A673 (cell line): ENCODE measurements at regions not wholly inside any gene's neighbourhood (a gene's known extent, or its start where the extent isn't known, plus 50 kb on each side); places are given as distances from the start of the nearest gene placed in this dataset.

Experiments
- BruUV-seq: library from RNA; stranded (reverse); fragments of 400-500 nt; replicated peaks from 2 replicates; lab custom pipeline; 2021; lab: Mats Ljungman, UMichigan
- CTCF ChIA-PET: fragments of 300-600 bp; sonication (Branson Sonifier 250); formaldehyde crosslinking; loops from one replicate; lab custom pipeline; 2022; ENCODE audit warnings: antibody characterized with exemption; lab: Charles Lee
- POLR2A ChIA-PET: fragments of 300-600 bp; sonication (Branson Sonifier 250); formaldehyde crosslinking; loops from one replicate; lab custom pipeline; 2022; ENCODE audit warnings: antibody characterized with exemption; ENCODE audit not compliant: low non-redundant PET; lab: Charles Lee
- DNase-seq: peaks from one replicate; pipeline ENCODE4 v3.0.0-alpha.2; 2015; ENCODE audit warnings: low spot score
- H3K27ac ChIP-seq: fragments of 200-600 bp; sonication (generic); 2 replicates; pipeline ENCODE4 v1.5.1; 2016; ENCODE audit warnings: mixed run types, low read depth, mild to moderate bottlenecking, mixed read lengths, antibody characterized with exemption, low read length; ENCODE audit not compliant: poor library complexity, severe bottlenecking
- H3K27me3 ChIP-seq: fragments of 200-600 bp; sonication (generic); replicated peaks from 2 replicates; pipeline ENCODE4 v1.6.1; 2017; ENCODE audit warnings: mixed run types, low read depth, mild to moderate bottlenecking, mixed read lengths, antibody characterized with exemption, low read length; ENCODE audit not compliant: insufficient read depth, poor library complexity
- H3K36me3 ChIP-seq: fragments of 200-600 bp; sonication (generic); 2 replicates; pipeline ENCODE4 v1.6.1; 2016; ENCODE audit warnings: mixed run types, mild to moderate bottlenecking, mixed read lengths, antibody characterized with exemption, low read length; ENCODE audit not compliant: insufficient read depth, poor library complexity, severe bottlenecking
- H3K4me1 ChIP-seq: fragments of 200-600 bp; sonication (generic); 2 replicates; pipeline ENCODE4 v1.6.1; 2017; ENCODE audit warnings: mixed run types, mild to moderate bottlenecking, mixed read lengths, antibody characterized with exemption, low read length; ENCODE audit not compliant: insufficient read depth, poor library complexity, severe bottlenecking
- H3K4me3 ChIP-seq: fragments of 200-600 bp; sonication (generic); 2 replicates; pipeline ENCODE4 v1.5.1; 2016; ENCODE audit warnings: low read depth, mixed run types, mild to moderate bottlenecking, mixed read lengths, low read length; ENCODE audit not compliant: poor library complexity, severe bottlenecking
- H3K9me3 ChIP-seq: fragments of 200-600 bp; sonication (generic); 2 replicates; pipeline ENCODE4 v1.6.1; 2016; ENCODE audit warnings: mixed run types, low read depth, mild to moderate bottlenecking, mixed read lengths, antibody characterized with exemption, low read length; ENCODE audit not compliant: poor library complexity, severe bottlenecking
- EZH2 ChIP-seq: fragments of 200-600 bp; sonication (generic); IDR thresholded peaks from 2 replicates; pipeline ENCODE4 v1.6.1; 2017; ENCODE audit warnings: borderline replicate concordance, low read depth, mild to moderate bottlenecking, mixed read lengths, antibody characterized with exemption, low read length; ENCODE audit not compliant: poor library complexity, severe bottlenecking
- intact Hi-C: fragments of 100-400 bp; cut with micrococcal nuclease; formaldehyde crosslinking; loops from one replicate; pipeline ENCODE4 v1.10.0; 2022; ENCODE audit not compliant: unreplicated experiment
- TF ChIP-seq, protein P1 (sequence below): fragments of 300-800, 200-600 bp; sonication (generic); conservative IDR thresholded peaks from 2 replicates; pipeline ENCODE4 v1.5.1; 2017; ENCODE audit warnings: low read depth, mild to moderate bottlenecking, antibody characterized with exemption, low read length, moderate library complexity, mixed read lengths

GRCh38 chr10:8334631-8335030 lies 280.1 kb downstream of the GATA3 start:
- Histone ChIP-seq H3K4me1 (no peaks in the 10 kb centered on the region), H3K36me3 (no peaks in the 10 kb centered on the region), H3K27me3 (peaks cover 3% of the 10 kb centered on the region), H3K9me3 (no peaks in the 10 kb centered on the region), H3K4me3 (no peak overlapping the region), H3K27ac (no peak overlapping the region)
- DNase-seq, result no peak
- POLR2A ChIA-PET, result no interaction called here
- intact Hi-C loops, result no loop called here
- CTCF ChIA-PET, result no interaction called here
- no TSS peak for BruUV-seq
- TF ChIP-seq, protein P1, sequence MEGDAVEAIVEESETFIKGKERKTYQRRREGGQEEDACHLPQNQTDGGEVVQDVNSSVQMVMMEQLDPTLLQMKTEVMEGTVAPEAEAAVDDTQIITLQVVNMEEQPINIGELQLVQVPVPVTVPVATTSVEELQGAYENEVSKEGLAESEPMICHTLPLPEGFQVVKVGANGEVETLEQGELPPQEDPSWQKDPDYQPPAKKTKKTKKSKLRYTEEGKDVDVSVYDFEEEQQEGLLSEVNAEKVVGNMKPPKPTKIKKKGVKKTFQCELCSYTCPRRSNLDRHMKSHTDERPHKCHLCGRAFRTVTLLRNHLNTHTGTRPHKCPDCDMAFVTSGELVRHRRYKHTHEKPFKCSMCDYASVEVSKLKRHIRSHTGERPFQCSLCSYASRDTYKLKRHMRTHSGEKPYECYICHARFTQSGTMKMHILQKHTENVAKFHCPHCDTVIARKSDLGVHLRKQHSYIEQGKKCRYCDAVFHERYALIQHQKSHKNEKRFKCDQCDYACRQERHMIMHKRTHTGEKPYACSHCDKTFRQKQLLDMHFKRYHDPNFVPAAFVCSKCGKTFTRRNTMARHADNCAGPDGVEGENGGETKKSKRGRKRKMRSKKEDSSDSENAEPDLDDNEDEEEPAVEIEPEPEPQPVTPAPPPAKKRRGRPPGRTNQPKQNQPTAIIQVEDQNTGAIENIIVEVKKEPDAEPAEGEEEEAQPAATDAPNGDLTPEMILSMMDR, result no peak
- TF ChIP-seq EZH2, result no peak

DNA sequence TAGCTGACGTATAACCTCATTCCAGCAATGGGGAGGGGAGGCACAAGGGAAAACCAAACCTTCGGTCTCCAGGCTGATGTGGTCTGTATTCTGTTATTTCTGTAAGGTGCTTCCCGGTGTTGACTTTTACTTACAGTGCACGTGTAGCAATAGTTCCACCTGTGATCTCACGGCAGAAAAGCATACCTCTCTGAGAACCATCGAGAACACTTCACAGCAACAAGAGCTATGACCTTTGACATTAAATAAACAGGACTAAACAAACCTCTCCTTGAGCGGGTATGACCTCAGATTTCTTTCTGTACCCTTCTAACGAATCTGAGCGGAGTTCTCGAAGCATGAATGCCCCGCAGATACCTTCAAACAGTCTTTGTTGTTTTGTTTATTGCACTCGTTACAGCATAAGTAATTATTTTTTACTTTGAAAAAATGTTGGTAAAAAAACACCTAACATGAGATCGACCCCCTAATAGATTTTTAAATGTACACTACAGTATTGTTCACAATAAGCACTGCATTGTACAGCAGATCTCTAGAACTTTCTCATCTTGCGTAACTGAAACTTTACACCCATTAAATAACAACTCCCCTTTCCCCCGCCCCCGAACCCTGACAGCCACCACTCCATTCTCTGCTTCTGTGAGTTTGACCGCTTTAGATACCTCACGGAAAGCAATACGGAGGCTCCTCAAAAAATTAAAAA lies 282.3 kb downstream of the GATA3 start:
- TF ChIP-seq, protein P1, result no peak
- TF ChIP-seq EZH2, result no peak
- BruUV-seq, result no TSS peak
- ChIA-PET POLR2A (no interaction called here), CTCF (no interaction called here)
- Histone ChIP-seq H3K4me1 (no peaks in the 10 kb centered on the region), H3K9me3 (no peaks in the 10 kb centered on the region), H3K36me3 (no peaks in the 10 kb centered on the region), H3K27me3 (peaks cover 3% of the 10 kb centered on the region), H3K27ac (no peak overlapping the region), H3K4me3 (no peak overlapping the region)
- intact Hi-C loops, result no loop called here
- DNase-seq, result no peak

DNA sequence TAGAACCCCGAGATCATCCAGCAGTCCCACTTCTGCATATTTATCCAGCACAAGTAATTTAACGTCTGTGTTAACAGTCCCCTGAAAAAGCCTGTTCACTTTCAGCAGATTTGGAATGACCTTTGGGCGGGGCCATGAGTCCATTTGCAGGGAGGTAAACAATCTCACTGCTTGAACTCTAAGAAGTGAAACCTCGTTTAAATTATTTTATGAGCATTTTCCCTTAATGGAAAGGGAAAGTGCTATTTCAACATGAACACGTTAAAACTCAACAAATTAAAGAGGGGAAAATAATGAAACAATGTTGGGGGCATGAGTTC lies 282.8 kb downstream of the GATA3 start:
- peaks cover 3% of the 10 kb centered on the region for H3K27me3 ChIP-seq
- no peak overlapping the region for H3K4me3 ChIP-seq
- no peak overlapping the region for H3K27ac ChIP-seq
- H3K9me3 ChIP-seq, result no peaks in the 10 kb centered on the region
- H3K36me3 ChIP-seq, result no peaks in the 10 kb centered on the region
- no TSS peak for BruUV-seq
- intact Hi-C loops, result no loop called here
- TF ChIP-seq, protein P1, result no peak
- TF ChIP-seq EZH2, result no peak
- CTCF ChIA-PET, result no interaction called here
- no peak for DNase-seq
- no peaks in the 10 kb centered on the region for H3K4me1 ChIP-seq
- POLR2A ChIA-PET, result no interaction called here
